ENCODE measurements at regions not wholly inside any gene's neighbourhood (a gene's known extent, or its start where the extent isn't known, plus 50 kb on each side); places are given as distances from the start of the nearest gene placed in this dataset.

DNA sequence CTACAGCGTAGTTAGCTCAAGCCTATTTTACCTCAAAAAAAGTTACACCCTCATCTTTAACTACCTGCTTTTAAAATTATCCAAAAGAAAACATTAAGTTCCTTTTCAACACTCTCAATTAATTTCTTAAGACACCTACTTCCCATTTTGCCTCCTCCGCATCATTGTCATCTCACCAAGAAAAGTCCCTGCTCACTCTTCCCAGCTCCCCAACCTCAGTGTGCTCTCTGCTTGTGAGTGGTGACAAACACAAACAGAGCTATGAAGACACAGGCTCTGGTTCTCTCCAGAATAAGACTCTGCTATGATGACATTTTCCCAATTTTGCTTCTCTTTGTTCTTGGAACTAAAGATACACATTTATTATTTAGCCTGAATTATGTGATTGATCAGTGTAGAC is 385.1 kb upstream of the HTR2A start:
- H3K27me3 ChIP-seq (replicated peaks in 1 of 4; ENCODE audit: control extremely low read depth in 1 of 4, control insufficient read depth in 3 of 4, insufficient read depth in 4 of 4, low read length in 3 of 4) = peaks cover 0 to 2% (median 0%) of the 10 kb centered on the region in 4 experiments
- no peak for TF ChIP-seq EZH2 (IDR thresholded peaks at IDR 0.05; ENCODE audit: borderline replicate concordance, insufficient read depth, low read depth, low read length, poor library complexity, severe bottlenecking)
- H3K9ac ChIP-seq (ENCODE audit: low read length) = no peak overlapping the region
- H3K27ac ChIP-seq (ENCODE audit: low read length in 2 of 2) = no peak overlapping the region
- 75% methylated on average over 2 of the region's 2 CpGs for WGBS (ENCODE audit: insufficient coverage)
- DNase-seq (no peak), ATAC-seq (ENCODE audit: low read depth) (no peak)
- H3K4me3 ChIP-seq (ENCODE audit: control extremely low read depth in 1 of 5, extremely low read depth in 1 of 5, insufficient read depth in 1 of 5, low read depth in 2 of 5, low read length in 4 of 5) = no peak overlapping the region
- H2AFZ ChIP-seq (ENCODE audit: insufficient read depth, low read depth, low read length, poor library complexity, severe bottlenecking) = no peak overlapping the region
- H3K9me3 Mint-ChIP-seq (ENCODE audit: insufficient read depth) = no peaks in the 10 kb centered on the region
- no peaks in the 10 kb centered on the region for H4K20me1 ChIP-seq (ENCODE audit: control insufficient read depth, insufficient read depth, low read length, poor library complexity, severe bottlenecking)
- CTCF ChIA-PET = no interaction called here
- H3K27me3 Mint-ChIP-seq = peaks cover 1% of the 10 kb centered on the region
- H3K4me2 ChIP-seq (replicated peaks; ENCODE audit: low read depth, low read length, poor library complexity, severe bottlenecking) = no peak overlapping the region
- no peaks in the 10 kb centered on the region for H3K4me1 Mint-ChIP-seq
- intact Hi-C loops (cut with micrococcal nuclease) = no loop called here
- no peaks in the 10 kb centered on the region for H3K4me1 ChIP-seq (ENCODE audit: control insufficient read depth in 2 of 2, insufficient read depth in 2 of 2, low read length in 2 of 2)
- H3K36me3 ChIP-seq (replicated peaks in 1 of 2; ENCODE audit: control extremely low read depth in 1 of 2, control insufficient read depth in 1 of 2, extremely low read depth in 1 of 2, insufficient read depth in 2 of 2, low read length in 1 of 2) = no peaks in the 10 kb centered on the region
- no peak overlapping the region for H3K27ac Mint-ChIP-seq
- H3K79me2 ChIP-seq (ENCODE audit: control insufficient read depth, insufficient read depth, low read length) = no peaks in the 10 kb centered on the region
- H3K4me3 Mint-ChIP-seq = no peak overlapping the region
- H3K9me3 ChIP-seq (ENCODE audit: control extremely low read depth in 1 of 3, control insufficient read depth in 2 of 3, insufficient read depth in 1 of 3, low read length in 2 of 3) = no peaks in the 10 kb centered on the region
- POLR2A ChIA-PET = no interaction called here

DNA sequence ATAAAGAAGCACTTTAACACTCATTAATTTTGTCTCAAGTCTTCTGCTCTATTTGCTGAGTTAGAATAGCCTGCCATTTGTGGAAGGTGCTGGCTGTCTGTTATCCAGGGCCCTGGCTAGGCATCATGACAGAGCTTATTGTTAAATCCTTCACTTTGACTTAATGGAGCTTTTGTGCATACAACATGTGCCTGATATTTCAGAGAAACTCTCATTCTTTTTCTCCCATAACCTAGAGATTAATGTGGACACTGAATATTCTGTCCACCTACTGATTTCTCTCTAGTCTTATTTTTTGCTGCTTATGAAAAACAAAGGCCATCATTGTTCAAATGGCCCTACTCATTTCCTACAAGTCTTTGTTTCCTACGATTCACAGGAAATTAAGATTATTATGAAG is 383.1 kb upstream of the HTR2A start:
- POLR2A ChIA-PET = no interaction called here
- Histone ChIP-seq H3K27ac (ENCODE audit: low read length in 2 of 2) (no peak overlapping the region), H2AFZ (ENCODE audit: insufficient read depth, low read depth, low read length, poor library complexity, severe bottlenecking) (no peak overlapping the region), H3K4me1 (ENCODE audit: control insufficient read depth in 2 of 2, insufficient read depth in 2 of 2, low read length in 2 of 2) (no peaks in the 10 kb centered on the region), H3K9ac (ENCODE audit: low read length) (no peak overlapping the region), H3K79me2 (ENCODE audit: control insufficient read depth, insufficient read depth, low read length) (no peaks in the 10 kb centered on the region), H4K20me1 (ENCODE audit: control insufficient read depth, insufficient read depth, low read length, poor library complexity, severe bottlenecking) (no peaks in the 10 kb centered on the region), H3K9me3 (ENCODE audit: control extremely low read depth in 1 of 3, control insufficient read depth in 2 of 3, insufficient read depth in 1 of 3, low read length in 2 of 3) (no peaks in the 10 kb centered on the region), H3K27me3 (replicated peaks in 1 of 4; ENCODE audit: control extremely low read depth in 1 of 4, control insufficient read depth in 3 of 4, insufficient read depth in 4 of 4, low read length in 3 of 4) (peaks cover 0 to 2% (median 0%) of the 10 kb centered on the region in 4 experiments), H3K4me2 (replicated peaks; ENCODE audit: low read depth, low read length, poor library complexity, severe bottlenecking) (no peak overlapping the region), H3K4me3 (ENCODE audit: control extremely low read depth in 1 of 5, extremely low read depth in 1 of 5, insufficient read depth in 1 of 5, low read depth in 2 of 5, low read length in 4 of 5) (no peak overlapping the region), H3K36me3 (replicated peaks in 1 of 2; ENCODE audit: control extremely low read depth in 1 of 2, control insufficient read depth in 1 of 2, extremely low read depth in 1 of 2, insufficient read depth in 2 of 2, low read length in 1 of 2) (no peaks in the 10 kb centered on the region)
- Mint-ChIP-seq H3K9me3 (ENCODE audit: insufficient read depth) (no peaks in the 10 kb centered on the region), H3K4me1 (no peaks in the 10 kb centered on the region), H3K4me3 (no peak overlapping the region), H3K27me3 (peaks cover 3% of the 10 kb centered on the region), H3K27ac (no peak overlapping the region)
- WGBS (ENCODE audit: insufficient coverage) = no CpG with 5 or more reads among the region's 1 CpG
- CTCF ChIA-PET = no interaction called here
- TF ChIP-seq EZH2 (IDR thresholded peaks at IDR 0.05; ENCODE audit: borderline replicate concordance, insufficient read depth, low read depth, low read length, poor library complexity, severe bottlenecking) = no peak
- TF ChIP-seq, protein P1, sequence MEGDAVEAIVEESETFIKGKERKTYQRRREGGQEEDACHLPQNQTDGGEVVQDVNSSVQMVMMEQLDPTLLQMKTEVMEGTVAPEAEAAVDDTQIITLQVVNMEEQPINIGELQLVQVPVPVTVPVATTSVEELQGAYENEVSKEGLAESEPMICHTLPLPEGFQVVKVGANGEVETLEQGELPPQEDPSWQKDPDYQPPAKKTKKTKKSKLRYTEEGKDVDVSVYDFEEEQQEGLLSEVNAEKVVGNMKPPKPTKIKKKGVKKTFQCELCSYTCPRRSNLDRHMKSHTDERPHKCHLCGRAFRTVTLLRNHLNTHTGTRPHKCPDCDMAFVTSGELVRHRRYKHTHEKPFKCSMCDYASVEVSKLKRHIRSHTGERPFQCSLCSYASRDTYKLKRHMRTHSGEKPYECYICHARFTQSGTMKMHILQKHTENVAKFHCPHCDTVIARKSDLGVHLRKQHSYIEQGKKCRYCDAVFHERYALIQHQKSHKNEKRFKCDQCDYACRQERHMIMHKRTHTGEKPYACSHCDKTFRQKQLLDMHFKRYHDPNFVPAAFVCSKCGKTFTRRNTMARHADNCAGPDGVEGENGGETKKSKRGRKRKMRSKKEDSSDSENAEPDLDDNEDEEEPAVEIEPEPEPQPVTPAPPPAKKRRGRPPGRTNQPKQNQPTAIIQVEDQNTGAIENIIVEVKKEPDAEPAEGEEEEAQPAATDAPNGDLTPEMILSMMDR (IDR thresholded peaks at IDR 0.05) = no peak
- intact Hi-C loops (cut with micrococcal nuclease) = no loop called here
- ATAC-seq (ENCODE audit: low read depth) = no peak
- no peak for DNase-seq

Data from B cell (primary cell).